NCI-H2171 treated with DMSO at 0.1 percent for 48 hours (cell line): ENCODE measurements at regions not wholly inside any gene's neighbourhood (a gene's known extent, or its start where the extent isn't known, plus 50 kb on each side); places are given as distances from the start of the nearest gene placed in this dataset.

ENCODE experiments used
- DNase-seq: peaks from one replicate; lab custom pipeline; 2025; lab: John Stamatoyannopoulos, UW

DNA sequence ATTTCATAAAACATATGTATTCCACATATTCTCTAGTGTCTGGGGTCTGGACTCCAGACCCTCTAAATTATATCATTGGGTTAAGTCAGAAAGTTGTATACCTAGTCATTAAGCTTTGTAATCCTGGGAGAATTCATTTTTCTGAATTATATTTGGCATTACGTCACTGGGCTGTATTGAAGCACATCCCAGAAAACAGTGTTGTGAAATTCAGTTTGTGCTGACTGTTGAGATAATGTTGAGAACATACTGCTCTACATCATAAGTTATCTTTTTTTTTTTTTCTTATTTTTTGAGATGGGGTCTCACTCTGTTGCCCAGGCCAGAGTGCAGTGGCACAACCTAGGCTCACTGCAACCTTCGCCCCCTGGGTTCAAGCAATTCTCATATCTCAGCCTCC lies 153.1 kb upstream of the STT3B start:
- no peak for DNase-seq

DNA sequence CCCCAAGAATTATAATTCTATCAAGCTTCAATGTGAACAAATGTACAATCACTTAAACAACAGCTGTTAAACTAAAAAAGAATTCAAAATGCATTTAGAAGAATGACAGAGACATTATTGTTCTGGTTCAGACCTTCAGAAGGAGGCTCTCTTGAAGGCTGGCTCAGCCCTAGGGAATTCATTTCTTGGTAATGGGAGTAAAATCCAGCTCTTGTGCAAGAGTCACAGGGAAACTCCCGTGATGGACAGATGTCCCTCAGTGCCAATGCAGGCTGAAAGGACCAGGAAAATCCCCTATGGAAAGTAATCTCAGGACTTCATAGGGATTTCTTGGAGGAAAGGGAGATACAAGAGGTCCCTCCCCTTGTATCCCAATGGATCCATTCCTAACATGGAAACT lies 149.9 kb upstream of the STT3B start:
- no peak for DNase-seq

DNA sequence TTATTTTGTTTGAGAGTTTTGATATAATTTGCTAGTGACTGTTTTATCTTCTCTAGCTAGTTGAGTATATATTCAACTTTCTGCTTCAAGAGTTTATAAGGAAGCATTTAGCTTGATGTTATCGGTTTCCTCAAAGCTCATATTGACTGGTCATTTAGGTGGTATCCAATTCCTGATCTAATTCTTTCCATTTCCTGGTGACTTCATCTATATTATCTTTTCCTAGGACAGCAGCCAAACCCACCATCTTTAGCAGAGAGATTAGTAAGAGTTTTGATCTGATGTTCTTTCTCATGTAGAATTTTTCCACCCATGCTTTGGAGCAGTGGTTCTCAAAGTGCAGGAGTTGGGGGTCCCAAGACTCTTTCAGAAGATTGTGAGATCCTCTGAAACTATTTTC lies 148.6 kb upstream of the STT3B start:
- no peak for DNase-seq

DNA sequence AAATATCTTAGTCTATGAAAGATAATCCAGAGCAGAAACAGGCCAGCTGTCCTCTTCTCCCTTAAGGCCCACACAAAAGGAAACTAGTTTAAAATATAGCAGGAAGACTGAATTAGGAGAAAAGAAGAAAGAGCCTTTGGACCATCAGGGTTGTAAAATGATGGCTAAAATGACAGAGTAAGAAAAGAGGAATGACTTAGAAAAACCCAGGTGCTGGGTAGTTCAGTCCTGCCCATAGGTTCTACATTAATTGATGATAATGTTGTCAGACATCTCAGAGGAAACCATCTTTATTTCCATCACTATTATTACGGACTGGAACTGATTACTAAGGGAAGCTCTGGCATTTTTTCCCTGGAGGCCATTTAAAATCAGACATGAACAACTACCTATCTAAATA lies 142.8 kb upstream of the STT3B start:
- no peak for DNase-seq

DNA sequence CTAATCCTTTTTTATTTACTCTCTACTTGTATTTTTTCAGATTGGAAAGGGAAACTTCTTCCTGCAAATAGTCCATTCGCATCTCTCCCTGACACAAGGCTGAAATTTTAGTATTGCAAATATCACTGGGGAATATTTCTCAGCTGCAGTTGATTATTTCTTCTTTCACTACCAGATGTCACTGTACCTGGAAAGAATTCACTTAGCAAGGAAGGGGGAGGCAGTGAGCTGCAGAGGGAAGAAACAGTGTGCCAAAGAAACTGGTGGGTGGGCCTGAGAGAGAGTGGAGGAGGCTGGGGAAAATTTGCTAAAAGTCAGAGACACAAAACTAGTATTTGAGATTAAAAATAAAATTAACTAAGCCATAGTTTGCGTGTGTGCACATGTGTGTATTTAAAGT lies 142.3 kb upstream of the STT3B start:
- DNase-seq = peak; percentile 21

DNA sequence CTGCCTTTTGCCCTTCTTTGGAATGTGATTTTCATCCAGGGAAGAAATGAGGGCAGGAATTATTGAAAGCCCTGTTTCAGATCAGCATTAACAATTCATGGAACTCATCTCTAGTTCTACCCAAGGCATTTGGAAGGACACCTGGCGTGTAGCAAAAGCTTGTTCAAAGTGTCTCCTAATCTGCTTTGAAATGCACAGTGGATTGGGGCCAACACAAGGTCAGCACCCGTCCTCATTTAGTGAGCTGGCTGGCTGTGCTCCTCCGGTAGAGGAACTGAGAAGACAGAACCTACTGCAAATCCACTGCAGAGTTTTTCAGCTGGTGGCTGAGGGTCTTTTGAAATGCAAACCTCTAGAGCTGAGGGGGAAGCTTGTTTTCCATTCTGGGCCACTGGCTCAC lies 141.6 kb upstream of the STT3B start:
- DNase-seq = no peak

DNA sequence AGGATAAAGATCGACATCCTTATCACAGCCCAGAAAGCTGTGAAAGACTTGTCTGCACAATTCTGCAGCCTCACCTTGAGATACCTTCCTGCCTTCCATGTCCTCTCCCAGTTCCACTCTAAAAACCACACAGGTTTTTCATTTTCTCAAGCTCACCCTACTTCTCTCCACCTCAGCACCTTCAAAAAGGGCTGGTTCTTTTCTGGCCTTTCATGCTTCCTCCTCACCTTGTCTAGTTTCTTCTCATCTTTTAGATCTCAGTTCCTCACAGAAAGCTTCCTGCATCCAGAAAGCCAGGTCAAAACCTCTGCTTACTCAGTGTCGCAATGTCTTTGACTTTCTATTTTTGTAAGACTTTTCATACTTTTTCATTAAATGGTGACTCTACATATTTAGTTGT lies 140.2 kb upstream of the STT3B start:
- no peak for DNase-seq

DNA sequence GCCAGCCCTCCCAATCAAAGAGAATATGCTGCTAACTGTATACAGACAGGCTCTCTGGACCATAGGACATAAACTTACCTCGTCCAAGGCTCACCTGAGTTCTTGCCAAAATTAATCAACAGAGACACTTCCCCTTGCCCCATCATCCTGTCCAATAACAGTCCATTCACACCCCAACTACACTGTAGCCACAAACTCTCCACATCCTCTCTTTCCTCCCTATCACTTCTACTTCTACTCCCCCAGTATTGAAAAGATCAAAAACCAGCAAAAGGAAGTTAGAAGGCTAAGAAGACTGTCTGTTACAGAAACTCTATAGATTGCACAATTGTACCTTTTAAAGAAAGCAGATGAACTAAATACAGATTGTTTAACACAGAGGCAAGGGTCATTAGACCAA lies 133.5 kb upstream of the STT3B start:
- DNase-seq = no peak

DNA sequence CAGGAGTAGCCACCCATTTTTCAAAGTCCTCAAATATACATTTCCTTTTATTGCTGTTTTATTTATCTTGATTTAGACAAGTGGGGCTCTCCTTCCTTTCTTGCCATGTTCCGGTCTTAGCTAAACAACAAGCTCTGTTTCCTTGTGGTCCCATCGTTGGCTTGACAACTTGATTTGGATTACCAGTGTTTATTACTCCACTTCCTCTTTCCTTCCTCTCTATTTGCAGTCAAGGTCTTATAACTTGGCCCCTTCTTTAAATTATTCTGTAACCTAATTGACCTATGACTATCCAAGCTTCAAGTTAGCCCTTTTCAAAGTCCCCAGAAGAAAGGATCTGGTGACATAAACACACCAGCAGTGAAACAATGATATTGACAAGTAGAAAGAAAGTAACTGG lies 130.6 kb upstream of the STT3B start:
- no peak for DNase-seq

DNA sequence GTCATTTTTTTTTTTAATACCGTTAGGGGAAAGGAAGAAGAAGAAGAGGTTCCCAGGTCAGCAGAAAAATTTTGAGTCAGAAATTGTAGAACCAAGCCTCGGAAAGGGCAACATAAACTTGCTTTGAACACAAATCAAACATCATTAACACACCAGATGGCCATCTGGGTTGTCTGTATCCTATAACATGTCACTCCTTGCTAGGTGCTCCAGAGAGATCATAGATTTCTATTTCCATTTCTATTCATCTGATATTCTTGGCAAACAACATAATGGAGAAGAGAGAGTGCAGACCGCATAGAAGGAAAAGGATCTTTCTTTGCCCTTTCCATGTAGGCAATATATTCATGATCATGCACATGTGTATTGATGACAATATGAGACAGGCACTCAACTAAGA lies 129.5 kb upstream of the STT3B start:
- peak; percentile 60 for DNase-seq

DNA sequence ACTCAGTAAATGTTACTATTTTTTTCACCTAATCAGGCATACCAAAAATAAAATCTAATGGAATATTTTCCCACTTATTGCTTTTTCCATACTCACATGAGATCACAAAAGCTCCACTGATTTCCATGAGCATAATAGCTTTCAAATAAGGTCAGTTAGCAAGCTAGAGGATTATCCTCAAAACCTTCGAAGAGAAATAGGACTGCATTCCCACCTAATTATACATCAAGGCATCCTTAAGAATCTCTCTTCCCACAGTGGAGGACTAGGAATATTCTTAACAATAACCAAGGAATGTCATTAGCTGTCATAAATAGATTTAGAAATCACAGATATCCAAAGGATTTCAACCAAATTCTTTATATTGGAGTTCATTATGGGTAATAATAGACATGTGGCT lies 127.9 kb upstream of the STT3B start:
- no peak for DNase-seq

DNA sequence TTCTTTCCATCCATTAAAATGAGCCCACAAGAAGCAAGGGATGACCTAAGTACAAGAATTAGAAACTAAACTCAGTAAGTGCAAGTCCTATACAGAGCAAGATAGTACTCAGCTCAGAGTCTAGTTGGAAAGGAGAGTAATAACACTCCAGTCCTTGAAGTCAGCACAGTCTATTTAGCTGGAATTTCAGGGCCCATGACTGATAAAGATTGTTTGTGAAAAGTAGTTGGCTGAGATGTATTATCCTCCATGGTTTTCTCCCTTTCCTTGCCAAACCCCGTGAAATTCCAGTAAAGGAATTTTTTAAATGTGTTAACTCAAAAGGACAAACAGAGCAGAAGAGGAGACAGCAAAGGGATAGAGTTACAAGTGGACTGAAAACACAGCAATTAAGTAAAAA lies 127.2 kb upstream of the STT3B start:
- DNase-seq = no peak

DNA sequence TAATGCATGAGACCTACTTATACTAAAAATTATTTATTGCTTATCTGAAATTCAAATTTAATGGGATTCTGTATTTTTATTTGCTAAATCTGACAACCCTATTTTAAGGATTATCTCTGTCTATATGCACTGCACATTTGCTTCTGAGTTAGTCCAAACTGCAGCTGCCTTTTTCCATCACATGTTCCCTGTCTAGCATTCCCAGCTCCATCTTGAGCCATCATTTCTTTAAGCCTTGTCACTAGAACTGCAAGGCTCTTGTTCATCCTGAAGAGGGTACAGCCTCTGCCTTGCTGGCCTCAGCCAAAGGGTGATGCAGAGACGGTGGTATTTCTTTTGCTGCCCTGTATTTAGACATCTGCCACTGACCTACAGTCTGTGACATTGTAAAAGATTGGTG lies 125.8 kb upstream of the STT3B start:
- DNase-seq = no peak

DNA sequence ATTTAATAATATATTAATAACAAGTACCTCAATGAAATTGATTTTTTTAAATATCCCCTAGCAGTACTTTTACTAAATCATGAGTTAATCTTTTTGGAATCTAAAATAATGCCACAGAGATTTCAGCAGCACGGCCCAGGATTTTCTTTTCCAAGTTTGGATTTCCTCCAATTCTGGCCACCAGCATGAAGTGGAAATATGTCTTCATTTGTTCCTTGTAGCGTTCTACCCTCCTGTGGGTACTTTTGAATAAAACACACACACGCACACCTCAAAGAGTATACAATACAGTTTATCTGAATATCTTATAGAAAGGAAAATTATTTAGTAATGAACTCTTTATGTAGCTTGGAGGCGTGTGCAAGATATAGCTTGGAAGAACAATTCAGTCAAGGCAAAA lies 125.1 kb upstream of the STT3B start:
- DNase-seq = no peak

DNA sequence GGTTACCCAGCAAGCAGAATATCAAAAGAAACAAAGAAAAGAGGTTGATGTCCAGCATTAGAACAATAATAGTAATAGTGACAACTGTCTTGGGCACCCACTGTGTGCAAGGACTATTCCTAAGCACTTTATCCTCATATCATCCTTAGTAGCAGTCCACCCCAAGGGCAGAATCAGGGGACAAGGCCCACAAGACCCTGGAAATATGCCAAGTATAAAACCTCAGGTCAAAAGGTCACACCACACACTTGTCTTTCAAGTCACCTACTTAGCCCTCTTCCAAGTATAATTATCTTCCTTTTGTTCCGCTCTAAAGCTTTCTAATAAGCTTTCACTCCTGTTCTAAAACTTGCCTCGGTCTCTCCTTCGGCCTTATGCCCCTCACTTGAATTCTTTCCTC lies 124.0 kb upstream of the STT3B start:
- no peak for DNase-seq

DNA sequence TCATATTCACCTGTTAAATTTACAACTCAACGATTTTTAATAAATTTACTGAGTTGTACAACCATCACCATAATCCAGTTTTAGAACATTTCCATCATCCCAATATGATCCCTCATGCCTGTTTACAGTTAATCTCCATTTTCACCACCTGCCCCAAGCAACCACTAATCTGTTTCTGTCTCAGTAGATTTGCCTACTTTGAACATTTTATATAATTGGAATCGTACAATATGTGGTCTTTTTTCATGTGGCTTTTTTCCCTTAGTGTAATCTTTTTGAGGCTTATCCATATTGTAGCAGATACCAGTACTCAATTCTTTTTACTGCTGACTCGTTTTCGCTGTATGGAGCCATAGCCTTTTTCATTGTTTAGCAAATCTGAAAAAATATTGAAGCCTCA lies 123.3 kb upstream of the STT3B start:
- no peak for DNase-seq

DNA sequence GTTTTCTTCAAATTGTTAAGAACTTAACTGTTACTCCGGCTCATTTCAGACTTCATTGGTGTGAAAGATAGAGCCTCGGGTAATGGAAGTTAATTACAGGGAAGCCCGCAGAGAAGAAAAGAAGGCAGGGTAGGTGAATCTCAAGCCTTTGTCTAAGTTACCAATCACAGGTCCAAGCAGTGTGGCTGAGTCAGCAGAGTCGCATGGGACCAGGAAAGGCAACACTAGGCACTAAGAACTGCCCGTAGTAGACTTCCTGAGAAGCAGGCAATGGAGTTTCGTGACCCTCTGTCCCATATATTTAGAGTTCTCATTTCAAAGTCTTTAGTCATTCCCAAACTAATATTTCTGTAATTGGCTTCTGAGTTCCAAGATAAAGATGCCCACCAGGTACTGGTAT lies 122.9 kb upstream of the STT3B start:
- no peak for DNase-seq

DNA sequence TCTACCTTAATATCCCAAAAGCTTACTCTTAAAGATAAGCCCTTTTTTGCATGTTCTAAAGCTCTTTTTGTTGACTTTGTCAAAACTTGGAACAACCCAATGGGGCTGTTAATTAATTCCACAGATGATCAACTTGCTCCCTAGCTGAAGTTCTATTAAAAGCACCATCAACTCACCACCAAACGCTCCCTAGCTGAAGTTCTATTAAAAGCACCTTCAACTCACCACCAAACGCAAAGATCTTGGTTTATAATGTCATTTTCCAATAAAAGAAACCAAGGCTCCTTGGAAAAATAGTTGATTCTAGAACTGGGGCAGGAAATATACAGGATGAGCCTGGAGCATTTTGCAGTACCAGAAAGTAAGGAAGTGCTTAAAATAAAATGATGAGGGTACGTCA lies 122.3 kb upstream of the STT3B start:
- no peak for DNase-seq

DNA sequence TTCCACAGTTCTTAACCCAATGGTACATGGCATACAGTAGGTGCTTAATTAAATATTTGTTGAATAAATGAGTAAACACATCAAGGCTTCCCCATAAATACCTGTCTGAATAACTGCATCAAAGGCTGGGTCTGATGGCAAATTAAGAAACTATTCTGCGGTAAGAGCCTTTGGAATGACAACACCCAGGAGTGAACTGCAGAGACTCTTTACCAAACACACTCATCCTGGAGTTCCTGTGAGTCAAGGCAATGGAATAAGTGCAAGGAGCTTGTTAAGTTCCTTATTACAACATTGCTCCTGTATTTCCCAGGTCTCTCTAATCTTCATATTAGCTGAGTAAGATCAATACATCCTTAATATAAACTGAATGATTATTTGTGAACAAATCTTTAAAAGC lies 119.9 kb upstream of the STT3B start:
- no peak for DNase-seq

DNA sequence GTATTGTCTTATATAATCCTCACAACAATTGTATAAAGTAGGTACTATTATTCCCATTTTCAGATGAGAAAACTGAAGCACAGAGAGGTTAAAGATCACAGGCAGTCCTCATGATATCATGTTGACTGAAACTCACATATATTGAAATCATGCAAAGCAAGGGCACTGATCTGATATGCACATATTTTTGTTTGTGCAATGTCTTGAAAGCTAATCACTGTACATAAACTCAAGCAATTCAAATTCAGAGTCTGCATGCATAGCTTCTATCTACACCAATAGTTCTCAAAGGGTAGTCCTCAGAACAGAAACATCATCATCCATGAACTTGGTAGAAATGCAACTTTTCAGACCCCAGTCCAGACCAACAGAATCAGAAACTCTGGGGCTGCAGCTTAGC lies 119.2 kb upstream of the STT3B start:
- DNase-seq = no peak

DNA sequence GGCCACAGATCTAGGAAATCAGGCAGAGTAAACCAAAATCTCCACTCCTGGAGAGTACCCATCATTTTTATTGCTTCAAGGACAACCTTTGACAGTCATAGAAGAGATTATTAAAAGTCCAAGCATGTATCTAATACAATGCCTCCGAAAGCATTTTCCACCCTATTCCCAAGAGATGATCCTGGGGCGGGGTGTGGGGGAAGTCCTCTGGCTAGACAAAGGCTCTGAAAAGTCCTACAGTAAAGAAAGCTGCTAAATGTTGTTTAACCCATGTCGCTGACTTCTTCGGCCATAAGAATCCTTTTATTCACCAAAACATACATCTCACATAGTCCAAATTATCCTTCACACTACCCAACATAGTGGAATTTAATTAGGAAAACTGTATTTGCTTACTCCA lies 115.7 kb upstream of the STT3B start:
- DNase-seq = no peak

DNA sequence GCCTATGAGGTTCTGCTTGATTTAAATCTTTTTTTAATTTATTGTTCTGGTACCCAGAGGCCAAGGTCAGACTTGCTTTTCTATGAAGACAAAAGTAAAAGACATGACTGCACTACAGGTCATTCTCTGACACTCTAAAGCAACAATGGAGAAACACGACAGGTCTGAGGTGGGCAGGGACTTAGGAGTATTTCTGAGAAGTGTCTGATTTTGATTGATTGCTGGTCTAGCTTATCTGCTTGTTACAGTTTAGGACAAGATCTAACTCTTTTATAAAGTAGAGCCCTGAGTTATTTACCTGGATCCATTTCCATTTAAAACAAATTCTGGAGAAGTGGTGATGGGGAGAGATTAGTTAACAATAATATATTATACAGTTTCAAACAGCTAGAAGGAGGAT lies 115.2 kb upstream of the STT3B start:
- DNase-seq = no peak

DNA sequence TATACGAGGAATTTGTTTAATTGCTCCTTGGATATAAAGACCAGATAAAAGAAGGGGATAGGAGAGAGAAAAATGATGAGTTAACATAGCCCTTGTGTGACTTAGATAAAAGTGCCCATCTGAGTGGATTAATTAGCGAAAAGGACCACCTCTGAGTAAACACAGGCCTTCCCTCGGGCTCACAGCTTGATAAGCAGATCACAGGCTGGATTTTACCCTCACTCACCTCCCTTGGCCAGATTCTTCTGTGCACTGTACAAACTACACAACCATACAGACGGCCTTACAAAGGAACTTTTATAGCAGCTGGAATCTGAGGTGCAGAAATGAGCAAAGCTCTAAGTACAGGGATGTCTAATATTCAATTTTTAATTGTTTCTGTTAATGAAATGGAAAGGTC lies 112.4 kb upstream of the STT3B start:
- no peak for DNase-seq

DNA sequence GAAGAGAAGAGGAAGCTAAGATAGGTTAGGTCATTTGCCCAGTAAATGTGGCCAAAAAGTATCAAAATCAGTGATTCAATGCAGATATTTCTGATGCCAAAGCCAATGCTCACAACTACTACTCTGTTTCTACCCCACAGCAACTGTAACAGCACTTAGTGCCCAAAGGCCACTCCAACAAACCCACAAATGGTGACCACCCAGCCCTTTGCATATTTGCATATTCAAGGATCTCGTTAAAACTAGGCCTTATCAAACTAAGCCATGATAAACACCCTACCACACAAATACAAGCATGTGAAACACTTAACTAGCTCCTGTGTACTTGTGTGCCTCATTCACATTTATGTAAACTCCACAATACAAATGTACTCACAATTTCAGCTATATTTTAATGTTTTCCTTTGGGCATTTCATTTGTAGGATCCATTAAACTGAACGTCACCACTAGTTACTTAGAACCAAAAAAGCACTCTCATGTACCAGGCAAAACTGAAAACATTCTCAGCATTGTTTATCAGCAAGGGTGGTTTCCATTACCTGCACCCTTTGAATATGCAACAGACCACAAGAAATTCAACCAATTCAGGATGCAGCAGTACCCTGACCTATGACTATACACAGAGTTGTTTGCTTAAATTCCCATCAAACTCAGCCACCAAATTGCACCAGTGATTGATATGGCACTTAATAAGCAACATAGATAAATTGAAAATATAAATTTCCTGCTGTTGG lies 111.2 kb upstream of the STT3B start:
- DNase-seq = no peak

DNA sequence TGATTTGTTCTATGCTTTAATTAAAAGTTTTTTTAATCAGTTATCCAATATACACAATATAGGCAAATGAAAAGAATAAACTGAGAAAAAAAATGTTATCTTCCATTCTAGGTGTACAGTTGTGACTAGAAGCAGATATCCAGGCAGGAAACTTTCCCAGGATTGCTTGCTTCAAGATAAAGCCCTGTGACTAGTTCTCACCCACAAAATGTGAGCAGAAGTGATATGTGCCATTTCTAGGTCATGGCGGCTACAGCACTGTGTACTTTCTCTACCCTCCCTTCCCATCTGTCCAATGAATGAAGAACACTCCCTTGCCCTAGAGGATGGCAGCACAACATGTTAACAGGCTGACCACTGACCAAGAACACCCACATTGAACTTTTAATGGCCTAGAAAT lies 110.5 kb upstream of the STT3B start:
- DNase-seq = no peak
